Breast epithelium (tissue), 4 donors: ENCODE measurements at regions not wholly inside any gene's neighbourhood (a gene's known extent, or its start where the extent isn't known, plus 50 kb on each side); places are given as distances from the start of the nearest gene placed in this dataset.

Source experiments
- DNase-seq, 2 donors: peaks; one replicate each; pipeline ENCODE4 v3.0.0-alpha.2; 2019; ENCODE audit warnings: low spot score in 2 of 2
- H3K27ac ChIP-seq, 2 donors: fragments of 200-600 bp; sonication (generic) in 1 of 2; one replicate each; pipeline ENCODE4 v1.5.1; 2016 to 2019; ENCODE audit warnings: mild to moderate bottlenecking in 1 of 2
- H3K27me3 ChIP-seq, 2 donors: fragments of 200-600 bp; sonication (generic) in 1 of 2; one replicate each; pipeline versions ENCODE4 v1.5.1 to v1.6.0; 2017 to 2019; ENCODE audit warnings: control low read depth in 1 of 2, mild to moderate bottlenecking in 1 of 2
- H3K36me3 ChIP-seq: fragments of 200-600 bp; one replicate; pipeline ENCODE4 v1.5.1; 2019
- H3K4me1 ChIP-seq, 2 donors: fragments of 200-600 bp; sonication (generic); one replicate each; pipeline ENCODE4 v1.5.1; 2016 to 2019; ENCODE audit warnings: control low read depth in 1 of 2
- H3K4me3 ChIP-seq, 3 donors: fragments of 200-600 bp; sonication (generic); 1 replicate in 2 of 3; 2 replicates in 1 of 3; pipeline ENCODE4 v1.5.1; 2016 to 2019; ENCODE audit warnings: mild to moderate bottlenecking in 3 of 3, moderate library complexity in 2 of 3
- H3K9me3 ChIP-seq, 2 donors: fragments of 200-600 bp; sonication (generic) in 1 of 2; one replicate each; pipeline ENCODE4 v1.5.1; 2016 to 2019; ENCODE audit warnings: control low read depth in 1 of 2
- POLR2A ChIP-seq: fragments of 450-650 bp; IDR thresholded peaks from one replicate; pipeline ENCODE4 v1.6.1; 2016; ENCODE audit warnings: antibody characterized with exemption, mild to moderate bottlenecking, moderate library complexity
- POLR2AphosphoS5 ChIP-seq, 3 donors: sonication (generic); formaldehyde crosslinking; IDR thresholded peaks; one replicate each; pipeline ENCODE4 v1.6.1; 2017; ENCODE audit warnings: antibody characterized with exemption in 3 of 3
- intact Hi-C: fragments of 100-400 bp; cut with DNase I; formaldehyde crosslinking; loops from one replicate; pipeline ENCODE4 v1.15.1; 2023; ENCODE audit warnings: low total_unique reads
- TF ChIP-seq, protein P1 (sequence below), 3 donors: fragments of 450-650 bp; IDR thresholded peaks; one replicate each; pipeline ENCODE4 v1.5.1; 2016 to 2017; ENCODE audit warnings: antibody characterized with exemption in 3 of 3, mild to moderate bottlenecking in 3 of 3, moderate library complexity in 3 of 3

DNA sequence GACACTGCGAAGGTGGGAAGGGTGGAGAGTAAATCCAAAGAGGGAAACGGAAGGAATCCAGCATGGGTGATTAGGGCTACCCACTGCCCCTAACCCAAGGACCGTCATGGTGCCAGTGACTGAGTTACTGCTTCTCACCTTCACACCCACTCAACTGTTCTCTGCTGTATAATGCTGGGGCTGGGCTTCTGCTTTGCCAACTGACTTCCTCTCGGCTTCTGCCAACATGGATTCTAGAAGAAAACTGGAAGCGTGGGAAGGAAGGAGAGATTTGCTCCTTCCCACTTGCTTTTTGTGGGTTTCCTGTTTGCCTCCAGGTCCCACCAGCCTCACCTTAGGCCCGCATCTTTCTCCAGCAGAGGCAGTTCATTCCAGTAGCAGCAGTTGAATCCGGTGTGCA, 153.5 kb upstream of the RAI14 start:
- intact Hi-C loops = no loop called here
- peaks cover 0 to 4% of the 10 kb centered on the region in 2 donors for H3K27me3 ChIP-seq
- TF ChIP-seq, protein P1, sequence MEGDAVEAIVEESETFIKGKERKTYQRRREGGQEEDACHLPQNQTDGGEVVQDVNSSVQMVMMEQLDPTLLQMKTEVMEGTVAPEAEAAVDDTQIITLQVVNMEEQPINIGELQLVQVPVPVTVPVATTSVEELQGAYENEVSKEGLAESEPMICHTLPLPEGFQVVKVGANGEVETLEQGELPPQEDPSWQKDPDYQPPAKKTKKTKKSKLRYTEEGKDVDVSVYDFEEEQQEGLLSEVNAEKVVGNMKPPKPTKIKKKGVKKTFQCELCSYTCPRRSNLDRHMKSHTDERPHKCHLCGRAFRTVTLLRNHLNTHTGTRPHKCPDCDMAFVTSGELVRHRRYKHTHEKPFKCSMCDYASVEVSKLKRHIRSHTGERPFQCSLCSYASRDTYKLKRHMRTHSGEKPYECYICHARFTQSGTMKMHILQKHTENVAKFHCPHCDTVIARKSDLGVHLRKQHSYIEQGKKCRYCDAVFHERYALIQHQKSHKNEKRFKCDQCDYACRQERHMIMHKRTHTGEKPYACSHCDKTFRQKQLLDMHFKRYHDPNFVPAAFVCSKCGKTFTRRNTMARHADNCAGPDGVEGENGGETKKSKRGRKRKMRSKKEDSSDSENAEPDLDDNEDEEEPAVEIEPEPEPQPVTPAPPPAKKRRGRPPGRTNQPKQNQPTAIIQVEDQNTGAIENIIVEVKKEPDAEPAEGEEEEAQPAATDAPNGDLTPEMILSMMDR (IDR thresholded peaks at IDR 0.05) = no peak
- no peak for TF ChIP-seq POLR2AphosphoS5 (IDR thresholded peaks at IDR 0.05)
- TF ChIP-seq POLR2A = no peak
- H3K4me1 ChIP-seq = peaks cover 9% of the 10 kb centered on the region in 2 donors
- H3K27ac ChIP-seq = peak overlapping the region; percentile 80 to 86
- H3K9me3 ChIP-seq = no peaks in the 10 kb centered on the region
- DNase-seq = no peak
- no peak overlapping the region for H3K4me3 ChIP-seq
- H3K36me3 ChIP-seq = no peaks in the 10 kb centered on the region

- Histone ChIP-seq H3K4me1 (peaks cover 9% of the 10 kb centered on the region in 2 donors), H3K9me3 (no peaks in the 10 kb centered on the region), H3K4me3 (peak overlapping the region in 2 of 3 donors; percentile 3 to 9), H3K27me3 (peaks cover 0 to 4% of the 10 kb centered on the region in 2 donors), H3K36me3 (no peaks in the 10 kb centered on the region), H3K27ac (peak overlapping the region; percentile 80 to 86)
- DNase-seq = peak; percentile 60 to 90
- peak in 1 of 3 donors; percentile 27 for TF ChIP-seq POLR2AphosphoS5 (IDR thresholded peaks at IDR 0.05)
- TF ChIP-seq POLR2A = no peak
- TF ChIP-seq, protein P1 (IDR thresholded peaks at IDR 0.05) = no peak
- intact Hi-C loops = no loop called here
Measured at GRCh38 chr5:34503379-34504253, 152.5 kb upstream of the RAI14 start.

DNA sequence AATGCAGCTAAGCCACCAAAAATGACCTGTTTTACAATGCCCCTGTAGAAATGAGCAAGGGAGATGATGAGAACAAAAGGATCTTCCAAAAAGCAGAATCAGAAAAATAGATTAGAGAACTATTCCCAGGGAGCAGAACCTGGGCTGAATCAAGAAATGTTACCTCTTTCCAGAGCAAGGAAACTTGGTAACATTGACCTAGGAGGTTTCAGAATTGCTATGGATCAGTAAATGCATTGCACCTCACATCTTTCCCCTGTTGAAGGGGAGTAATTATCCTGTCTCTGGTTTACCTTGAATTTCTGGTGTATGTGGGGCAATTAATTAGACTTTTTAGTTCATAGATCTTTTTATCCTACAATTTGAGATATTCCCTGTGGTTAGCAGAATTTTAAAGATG, 151.2 kb upstream of the RAI14 start:
- no peaks in the 10 kb centered on the region for H3K27me3 ChIP-seq
- no peaks in the 10 kb centered on the region for H3K9me3 ChIP-seq
- TF ChIP-seq POLR2AphosphoS5 (IDR thresholded peaks at IDR 0.05) = no peak
- no peak for TF ChIP-seq POLR2A
- TF ChIP-seq, protein P1 (IDR thresholded peaks at IDR 0.05) = no peak
- intact Hi-C loops = no loop called here
- no peaks in the 10 kb centered on the region for H3K36me3 ChIP-seq
- no peak overlapping the region for H3K4me3 ChIP-seq
- peak overlapping the region; percentile 38 to 80 for H3K27ac ChIP-seq
- peaks cover 9% of the 10 kb centered on the region in 2 donors for H3K4me1 ChIP-seq
- DNase-seq = no peak

GRCh38 chr5:34505731-34506130, 150.4 kb upstream of the RAI14 start:
- DNase-seq = no peak
- peak overlapping the region in 1 of 2 donors; percentile 80 for H3K27ac ChIP-seq
- no peaks in the 10 kb centered on the region for H3K36me3 ChIP-seq
- H3K4me3 ChIP-seq = no peak overlapping the region
- intact Hi-C loops = no loop called here
- no peaks in the 10 kb centered on the region for H3K27me3 ChIP-seq
- peaks cover 9% of the 10 kb centered on the region in 2 donors for H3K4me1 ChIP-seq
- no peaks in the 10 kb centered on the region for H3K9me3 ChIP-seq
- TF ChIP-seq, protein P1 (IDR thresholded peaks at IDR 0.05) = no peak
- no peak for TF ChIP-seq POLR2A
- no peak for TF ChIP-seq POLR2AphosphoS5 (IDR thresholded peaks at IDR 0.05)

GRCh38 chr5:34507933-34508332, 148.2 kb upstream of the RAI14 start:
- no peak overlapping the region for H3K4me3 ChIP-seq
- H3K4me1 ChIP-seq = peaks cover 2 to 5% of the 10 kb centered on the region in 2 donors
- TF ChIP-seq POLR2A = no peak
- TF ChIP-seq, protein P1 (IDR thresholded peaks at IDR 0.05) = no peak
- no peak overlapping the region for H3K27ac ChIP-seq
- intact Hi-C loops = no loop called here
- no peaks in the 10 kb centered on the region for H3K27me3 ChIP-seq
- no peaks in the 10 kb centered on the region for H3K36me3 ChIP-seq
- H3K9me3 ChIP-seq = no peaks in the 10 kb centered on the region
- DNase-seq = no peak
